Glutamatergic neuron (in vitro differentiated cells): ENCODE measurements at regions not wholly inside any gene's neighbourhood (a gene's known extent, or its start where the extent isn't known, plus 50 kb on each side); places are given as distances from the start of the nearest gene placed in this dataset.
A peak's percentile ranks its signal among the peaks of the same experiment; 100 is the strongest.
"Not testable (repeated sequence)": the region's sequence is repeated elsewhere in the genome, so short reads cannot be mapped to it uniquely, and the experiment has no call there.

Source experiments
- DNase-seq: peaks from one replicate; pipeline ENCODE4 v3.0.0; 2022
- H3K27ac Mint-ChIP-seq: one replicate; pipeline ENCODE4 v1.8.0; 2020; ENCODE audit warnings: mild to moderate bottlenecking, mixed read lengths, inconsistent platforms; ENCODE audit not compliant: unreplicated experiment
- H3K27me3 Mint-ChIP-seq: one replicate; pipeline ENCODE4 v1.8.0; 2020; ENCODE audit warnings: mild to moderate bottlenecking, moderate library complexity, mixed read lengths, inconsistent platforms; ENCODE audit not compliant: unreplicated experiment
- H3K36me3 Mint-ChIP-seq: one replicate; pipeline ENCODE4 v1.8.0; 2020; ENCODE audit warnings: mild to moderate bottlenecking, mixed read lengths, inconsistent platforms; ENCODE audit not compliant: unreplicated experiment
- H3K4me1 Mint-ChIP-seq: one replicate; pipeline ENCODE4 v1.8.0; 2020; ENCODE audit warnings: mild to moderate bottlenecking, low read depth, mixed read lengths, inconsistent platforms; ENCODE audit not compliant: unreplicated experiment
- H3K4me3 Mint-ChIP-seq: one replicate; pipeline ENCODE4 v1.8.0; 2020; ENCODE audit warnings: mild to moderate bottlenecking, mixed read lengths, inconsistent platforms; ENCODE audit not compliant: unreplicated experiment
- H3K9me3 Mint-ChIP-seq: one replicate; pipeline ENCODE4 v1.8.0; 2020; ENCODE audit warnings: mild to moderate bottlenecking, moderate library complexity, mixed read lengths, inconsistent platforms; ENCODE audit not compliant: unreplicated experiment
- TF ChIP-seq, protein P1 (sequence below): fragments of 200-600 bp; sonication (generic); IDR thresholded peaks from one replicate; pipeline ENCODE4 v1.5.0; 2021; ENCODE audit not compliant: partially characterized antibody, unreplicated experiment

GRCh38 chr10:22467393-22467792 lies 122.1 kb downstream of the SPAG6 start:
- H3K9me3 Mint-ChIP-seq, DNase-seq, H3K36me3 Mint-ChIP-seq, H3K4me3 Mint-ChIP-seq, H3K27ac Mint-ChIP-seq, H3K4me1 Mint-ChIP-seq, H3K27me3 Mint-ChIP-seq: not testable (repeated sequence)

GRCh38 chr10:22468570-22469320 lies 123.4 kb downstream of the SPAG6 start:
- Mint-ChIP-seq H3K4me3 (no peak overlapping the region), H3K27ac (no peak overlapping the region), H3K36me3 (no peaks in the 10 kb centered on the region), H3K27me3 (peaks cover 4% of the 10 kb centered on the region), H3K9me3 (no peaks in the 10 kb centered on the region), H3K4me1 (peaks cover 12% of the 10 kb centered on the region)
- TF ChIP-seq, protein P1, sequence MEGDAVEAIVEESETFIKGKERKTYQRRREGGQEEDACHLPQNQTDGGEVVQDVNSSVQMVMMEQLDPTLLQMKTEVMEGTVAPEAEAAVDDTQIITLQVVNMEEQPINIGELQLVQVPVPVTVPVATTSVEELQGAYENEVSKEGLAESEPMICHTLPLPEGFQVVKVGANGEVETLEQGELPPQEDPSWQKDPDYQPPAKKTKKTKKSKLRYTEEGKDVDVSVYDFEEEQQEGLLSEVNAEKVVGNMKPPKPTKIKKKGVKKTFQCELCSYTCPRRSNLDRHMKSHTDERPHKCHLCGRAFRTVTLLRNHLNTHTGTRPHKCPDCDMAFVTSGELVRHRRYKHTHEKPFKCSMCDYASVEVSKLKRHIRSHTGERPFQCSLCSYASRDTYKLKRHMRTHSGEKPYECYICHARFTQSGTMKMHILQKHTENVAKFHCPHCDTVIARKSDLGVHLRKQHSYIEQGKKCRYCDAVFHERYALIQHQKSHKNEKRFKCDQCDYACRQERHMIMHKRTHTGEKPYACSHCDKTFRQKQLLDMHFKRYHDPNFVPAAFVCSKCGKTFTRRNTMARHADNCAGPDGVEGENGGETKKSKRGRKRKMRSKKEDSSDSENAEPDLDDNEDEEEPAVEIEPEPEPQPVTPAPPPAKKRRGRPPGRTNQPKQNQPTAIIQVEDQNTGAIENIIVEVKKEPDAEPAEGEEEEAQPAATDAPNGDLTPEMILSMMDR = no peak
- DNase-seq = no peak

DNA sequence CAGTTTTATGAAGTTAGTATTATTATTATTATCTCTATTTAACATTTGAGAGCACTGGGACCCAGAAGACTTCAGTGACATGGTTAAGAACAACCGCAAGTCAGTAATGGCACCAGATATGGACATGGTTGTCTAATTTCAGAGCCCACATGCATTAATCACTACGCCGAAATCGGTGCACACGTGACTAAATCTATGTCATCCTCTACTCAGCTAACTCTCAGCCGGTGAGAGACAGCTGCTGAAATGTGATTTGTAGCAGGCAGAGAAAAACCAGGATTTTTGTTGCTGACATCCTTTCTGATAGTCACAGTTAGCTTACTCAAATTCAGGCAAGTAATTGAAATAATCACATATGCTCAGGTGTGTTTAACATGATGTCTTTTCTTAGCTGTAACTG lies 127.7 kb downstream of the SPAG6 start:
- Mint-ChIP-seq H3K9me3 (peaks cover 7% of the 10 kb centered on the region), H3K27me3 (peaks cover 8% of the 10 kb centered on the region), H3K27ac (no peak overlapping the region), H3K4me1 (peaks cover 21% of the 10 kb centered on the region), H3K4me3 (no peak overlapping the region), H3K36me3 (no peaks in the 10 kb centered on the region)
- no peak for DNase-seq
- TF ChIP-seq, protein P1 = no peak

DNA sequence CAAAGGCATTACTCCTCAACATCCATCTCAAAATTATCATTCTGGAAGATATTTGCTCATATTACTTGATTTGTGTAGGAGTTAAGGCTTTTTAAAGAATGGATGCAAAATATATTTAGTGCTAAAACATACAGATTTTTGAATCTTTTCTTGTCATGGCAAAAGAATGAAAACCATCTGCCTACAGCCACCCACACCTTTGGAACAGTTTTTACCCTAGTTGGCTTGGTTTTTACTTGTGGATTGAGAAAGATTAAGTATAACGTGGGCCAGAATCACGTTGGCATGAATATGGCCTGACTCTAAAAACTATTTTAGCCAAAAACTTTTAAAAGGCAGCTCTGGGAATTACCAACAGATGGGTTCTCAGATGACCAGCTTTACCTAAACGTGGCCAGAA lies 128.2 kb downstream of the SPAG6 start:
- peaks cover 8% of the 10 kb centered on the region for H3K27me3 Mint-ChIP-seq
- TF ChIP-seq, protein P1 = no peak
- no peaks in the 10 kb centered on the region for H3K36me3 Mint-ChIP-seq
- DNase-seq = no peak
- no peak overlapping the region for H3K27ac Mint-ChIP-seq
- peaks cover 23% of the 10 kb centered on the region for H3K4me1 Mint-ChIP-seq
- H3K4me3 Mint-ChIP-seq = no peak overlapping the region
- peaks cover 12% of the 10 kb centered on the region for H3K9me3 Mint-ChIP-seq

GRCh38 chr10:22475651-22476600 lies 130.6 kb downstream of the SPAG6 start:
- peak; percentile 48 for DNase-seq
- Mint-ChIP-seq H3K4me1 (peaks cover 34% of the 10 kb centered on the region), H3K27me3 (peaks cover 15% of the 10 kb centered on the region), H3K36me3 (no peaks in the 10 kb centered on the region), H3K9me3 (peaks cover 17% of the 10 kb centered on the region), H3K27ac (peak overlapping the region; percentile 64), H3K4me3 (peak overlapping the region; percentile 97)
- TF ChIP-seq, protein P1 = no peak
